ENCODE measurements at regions not wholly inside any gene's neighbourhood (a gene's known extent, or its start where the extent isn't known, plus 50 kb on each side); places are given as distances from the start of the nearest gene placed in this dataset.

DNA sequence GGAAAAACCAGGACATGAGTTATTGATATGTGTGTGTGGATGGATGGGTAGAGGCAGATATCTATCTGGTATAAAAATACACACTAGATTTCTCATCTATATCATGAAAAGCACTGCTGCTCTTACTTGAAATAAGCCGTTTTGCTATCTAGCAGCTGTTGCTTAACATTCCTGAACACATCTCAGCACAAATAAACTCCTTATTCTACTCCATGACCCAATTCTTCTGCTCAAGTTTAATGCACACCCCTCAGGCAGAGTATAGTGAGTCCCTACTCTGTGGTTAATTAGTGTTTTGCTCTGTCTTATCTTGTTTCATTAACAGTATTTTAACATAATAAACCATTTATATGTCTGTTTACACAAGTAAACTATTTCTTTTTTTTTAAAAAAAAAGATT, 134.2 kb downstream of the CBLN2 start:
- ATAC-seq: no peak
- Mint-ChIP-seq H3K4me3 (no peak overlapping the region), H3K27me3 (ENCODE audit: low read depth) (no peaks in the 10 kb centered on the region), H3K4me1 (ENCODE audit: low read depth) (no peaks in the 10 kb centered on the region), H3K36me3 (ENCODE audit: insufficient read depth) (no peaks in the 10 kb centered on the region), H3K9me3 (peaks cover 22% of the 10 kb centered on the region)
- no peak for DNase-seq

DNA sequence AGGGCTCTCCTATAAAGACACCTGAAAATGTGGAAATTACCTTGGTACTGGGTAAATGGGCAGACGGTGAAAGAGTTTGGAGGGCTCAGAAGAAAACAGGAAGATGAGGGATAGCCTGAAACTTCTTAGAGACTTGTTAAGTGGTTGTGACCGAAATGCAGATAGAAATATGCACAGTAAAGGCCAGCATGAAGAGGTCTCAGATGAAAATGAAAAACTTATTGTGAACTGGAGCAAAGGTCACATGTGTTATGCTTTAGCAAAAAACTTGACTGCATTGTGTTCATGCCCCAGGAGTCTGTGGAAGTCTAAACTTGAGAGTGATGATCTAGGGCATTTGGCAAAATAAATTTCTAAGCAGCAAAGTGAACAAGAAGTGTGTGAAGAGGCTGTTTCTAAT, 137.1 kb downstream of the CBLN2 start:
- Mint-ChIP-seq H3K27me3 (ENCODE audit: low read depth) (no peaks in the 10 kb centered on the region), H3K9me3 (peaks cover 18% of the 10 kb centered on the region), H3K4me1 (ENCODE audit: low read depth) (no peaks in the 10 kb centered on the region), H3K36me3 (ENCODE audit: insufficient read depth) (no peaks in the 10 kb centered on the region), H3K4me3 (no peak overlapping the region)
- ATAC-seq (no peak), DNase-seq (no peak)

DNA sequence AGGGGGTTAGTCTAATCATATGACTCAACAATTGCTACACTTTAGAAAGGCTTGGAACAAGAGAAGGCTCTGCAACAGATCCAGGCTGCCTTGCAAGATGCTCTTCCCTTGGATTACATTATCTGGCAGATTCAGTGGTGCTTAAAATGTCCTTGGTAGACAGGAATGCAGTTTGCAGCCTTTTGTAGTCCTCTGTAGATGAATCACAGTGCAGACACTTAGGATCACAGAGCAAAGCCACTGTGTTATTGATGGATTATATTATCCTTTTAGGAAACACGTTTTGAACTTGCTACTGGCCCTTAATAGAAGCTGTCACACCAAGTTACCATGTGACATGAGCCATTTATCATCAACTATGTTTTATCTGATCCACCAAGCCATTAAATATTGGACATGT, 152.2 kb downstream of the CBLN2 start:
- Mint-ChIP-seq H3K4me1 (ENCODE audit: low read depth) (no peaks in the 10 kb centered on the region), H3K4me3 (no peak overlapping the region), H3K36me3 (ENCODE audit: insufficient read depth) (no peaks in the 10 kb centered on the region), H3K9me3 (peaks cover 8% of the 10 kb centered on the region), H3K27me3 (ENCODE audit: low read depth) (no peaks in the 10 kb centered on the region)
- no peak for DNase-seq
- no peak for ATAC-seq

DNA sequence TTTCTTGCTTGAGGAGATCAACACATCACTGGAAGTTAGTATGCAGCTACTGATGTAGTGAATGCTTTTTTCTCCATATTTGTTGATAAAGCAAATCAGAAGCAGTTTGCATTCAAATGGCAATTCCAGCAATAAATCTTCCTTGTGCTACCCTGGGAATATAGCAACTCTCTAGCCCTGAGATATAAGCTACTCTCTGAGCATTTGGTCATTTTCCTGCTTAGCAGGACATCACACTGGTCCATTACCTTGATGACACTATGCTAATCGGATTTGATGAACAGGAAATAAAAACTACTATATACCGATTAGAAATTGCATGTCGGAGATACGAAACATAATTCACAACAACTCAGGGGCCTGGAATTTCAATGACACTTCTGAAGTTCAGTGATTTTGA, 152.7 kb downstream of the CBLN2 start:
- ATAC-seq (no peak), DNase-seq (no peak)
- H3K27me3 Mint-ChIP-seq (ENCODE audit: low read depth): no peaks in the 10 kb centered on the region
- no peaks in the 10 kb centered on the region for H3K36me3 Mint-ChIP-seq (ENCODE audit: insufficient read depth)
- H3K9me3 Mint-ChIP-seq: peaks cover 8% of the 10 kb centered on the region
- no peak overlapping the region for H3K4me3 Mint-ChIP-seq
- no peaks in the 10 kb centered on the region for H3K4me1 Mint-ChIP-seq (ENCODE audit: low read depth)

DNA sequence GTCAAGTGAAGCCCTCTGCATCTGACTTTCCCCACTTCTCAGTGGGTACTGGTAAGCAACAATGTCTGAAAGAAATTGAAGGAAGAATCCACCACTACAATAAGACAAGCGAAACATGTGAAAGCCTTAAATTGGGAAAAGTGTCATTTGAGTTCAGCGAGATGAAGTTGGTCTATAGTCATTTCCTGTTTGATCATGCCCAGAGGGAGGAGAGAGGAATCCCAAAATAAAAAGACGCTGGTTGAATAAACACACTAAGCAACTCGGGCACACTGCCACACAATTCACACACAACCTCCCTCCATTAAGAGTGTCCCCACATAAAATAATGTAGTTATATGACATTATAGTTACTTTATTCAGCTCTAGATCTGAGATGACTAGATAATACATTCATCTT, 166.1 kb downstream of the CBLN2 start:
- ATAC-seq (no peak), DNase-seq (no peak)
- no peaks in the 10 kb centered on the region for H3K9me3 Mint-ChIP-seq
- no peak overlapping the region for H3K4me3 Mint-ChIP-seq
- no peaks in the 10 kb centered on the region for H3K27me3 Mint-ChIP-seq (ENCODE audit: low read depth)
- H3K4me1 Mint-ChIP-seq (ENCODE audit: low read depth): no peaks in the 10 kb centered on the region
- H3K36me3 Mint-ChIP-seq (ENCODE audit: insufficient read depth): no peaks in the 10 kb centered on the region

DNA sequence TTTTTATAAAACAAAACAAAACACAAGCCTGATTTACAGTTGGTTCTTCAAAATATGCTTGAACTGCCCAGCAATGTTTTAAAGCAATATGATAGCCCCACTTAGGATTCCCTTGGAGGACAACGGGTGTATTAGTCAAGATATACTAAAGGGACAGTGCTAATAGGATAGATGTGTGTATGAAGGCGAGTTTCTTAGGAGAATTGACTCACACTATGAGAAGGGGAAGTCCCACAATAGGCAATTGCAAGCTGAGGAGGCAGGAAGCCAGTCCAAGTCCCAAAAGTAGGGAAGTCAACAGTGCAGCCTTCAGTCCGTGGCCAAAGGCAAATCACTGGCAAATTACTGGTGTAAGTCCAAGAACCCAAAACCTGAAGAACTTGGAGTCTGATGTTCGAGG, 167.9 kb downstream of the CBLN2 start:
- Mint-ChIP-seq H3K9me3 (no peaks in the 10 kb centered on the region), H3K27me3 (ENCODE audit: low read depth) (no peaks in the 10 kb centered on the region), H3K4me1 (ENCODE audit: low read depth) (no peaks in the 10 kb centered on the region), H3K4me3 (no peak overlapping the region), H3K36me3 (ENCODE audit: insufficient read depth) (no peaks in the 10 kb centered on the region)
- ATAC-seq (no peak), DNase-seq (no peak)

DNA sequence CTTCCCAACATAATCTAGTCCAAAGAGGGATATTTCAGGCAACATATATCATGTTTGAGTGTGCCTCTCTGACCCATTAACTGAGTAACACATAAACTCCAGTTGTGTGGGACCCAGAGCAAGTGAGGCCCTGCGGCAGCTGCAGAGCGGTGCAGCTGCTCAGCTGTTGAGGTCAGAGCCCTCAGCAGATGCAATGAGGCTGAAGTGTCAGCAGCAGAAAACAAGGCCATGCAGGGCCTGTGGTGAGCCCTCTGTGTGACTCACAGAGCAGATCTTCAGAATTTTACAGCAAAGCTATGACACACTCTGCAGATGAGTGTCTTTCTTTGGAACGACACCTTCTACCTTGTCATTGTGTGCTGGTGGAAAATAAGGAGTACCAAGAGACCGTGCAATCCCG, 168.5 kb downstream of the CBLN2 start:
- no peak for DNase-seq
- Mint-ChIP-seq H3K9me3 (peaks cover 3% of the 10 kb centered on the region), H3K4me1 (ENCODE audit: low read depth) (no peaks in the 10 kb centered on the region), H3K27me3 (ENCODE audit: low read depth) (no peaks in the 10 kb centered on the region), H3K4me3 (no peak overlapping the region), H3K36me3 (ENCODE audit: insufficient read depth) (no peaks in the 10 kb centered on the region)
- no peak for ATAC-seq

DNA sequence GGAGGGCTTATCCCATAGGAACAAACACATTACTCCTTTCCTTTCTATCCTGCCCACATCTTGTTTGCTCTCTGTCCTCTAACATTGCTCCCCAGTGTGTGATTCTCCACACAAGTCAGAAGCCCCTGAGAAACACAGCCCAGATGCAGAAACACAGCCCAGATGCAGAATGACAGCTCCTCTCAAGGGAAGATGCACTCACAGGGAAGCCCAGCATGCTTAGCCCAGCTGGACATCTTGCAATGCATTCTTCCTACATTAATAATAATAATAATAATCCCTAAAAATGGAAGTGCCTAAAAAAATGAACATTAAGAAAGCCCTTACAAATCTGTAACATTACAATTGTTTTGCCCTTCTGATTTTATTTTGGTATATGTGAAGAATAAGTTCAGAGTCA, 172.1 kb downstream of the CBLN2 start:
- ATAC-seq (no peak), DNase-seq (no peak)
- no peaks in the 10 kb centered on the region for H3K27me3 Mint-ChIP-seq (ENCODE audit: low read depth)
- peaks cover 12% of the 10 kb centered on the region for H3K9me3 Mint-ChIP-seq
- H3K36me3 Mint-ChIP-seq (ENCODE audit: insufficient read depth): no peaks in the 10 kb centered on the region
- no peak overlapping the region for H3K4me3 Mint-ChIP-seq
- no peaks in the 10 kb centered on the region for H3K4me1 Mint-ChIP-seq (ENCODE audit: low read depth)

DNA sequence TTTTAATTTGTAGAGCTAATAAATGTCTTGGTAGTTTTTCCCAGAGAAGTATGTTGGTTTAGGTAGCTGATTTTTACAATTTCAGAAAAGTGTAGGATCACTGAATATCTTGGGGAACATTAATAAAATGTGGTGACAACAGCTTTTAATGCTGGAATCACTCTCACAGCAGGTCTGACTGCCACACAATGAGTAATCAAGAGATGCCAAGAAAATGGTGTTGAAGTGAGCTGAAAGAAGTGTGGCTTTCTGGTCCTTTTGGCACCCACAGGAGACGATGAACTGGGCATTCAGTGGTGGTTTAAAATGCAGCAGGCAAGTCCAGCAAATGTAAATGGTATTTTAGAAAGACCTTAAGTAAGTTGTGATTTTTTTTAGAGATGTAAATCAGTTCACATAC, 175.8 kb downstream of the CBLN2 start:
- Mint-ChIP-seq H3K4me3 (no peak overlapping the region), H3K36me3 (ENCODE audit: insufficient read depth) (no peaks in the 10 kb centered on the region), H3K9me3 (peaks cover 12% of the 10 kb centered on the region), H3K4me1 (ENCODE audit: low read depth) (no peaks in the 10 kb centered on the region), H3K27me3 (ENCODE audit: low read depth) (no peaks in the 10 kb centered on the region)
- no peak for ATAC-seq
- DNase-seq: no peak

DNA sequence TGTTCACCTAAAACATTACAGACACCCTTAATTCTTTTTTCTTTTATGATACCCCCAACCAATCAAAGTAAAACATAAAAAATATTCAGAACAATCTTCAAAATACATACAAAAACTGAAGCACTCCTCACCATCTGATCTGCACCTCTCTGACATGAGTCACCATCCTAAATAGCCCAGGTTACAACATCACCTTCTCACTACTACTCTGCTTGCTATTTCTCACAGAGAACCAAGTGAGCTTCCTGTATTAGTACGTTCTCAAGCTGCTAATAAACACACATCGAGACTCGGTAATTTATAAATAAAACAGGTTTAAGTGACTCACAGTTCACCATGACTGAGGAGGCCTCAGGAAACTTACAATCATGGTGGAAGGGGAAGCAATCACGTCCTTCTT, 183.5 kb downstream of the CBLN2 start:
- no peak for ATAC-seq
- H3K4me1 Mint-ChIP-seq (ENCODE audit: low read depth): no peaks in the 10 kb centered on the region
- no peak overlapping the region for H3K4me3 Mint-ChIP-seq
- peaks cover 17% of the 10 kb centered on the region for H3K9me3 Mint-ChIP-seq
- DNase-seq: no peak
- no peaks in the 10 kb centered on the region for H3K27me3 Mint-ChIP-seq (ENCODE audit: low read depth)
- no peaks in the 10 kb centered on the region for H3K36me3 Mint-ChIP-seq (ENCODE audit: insufficient read depth)

DNA sequence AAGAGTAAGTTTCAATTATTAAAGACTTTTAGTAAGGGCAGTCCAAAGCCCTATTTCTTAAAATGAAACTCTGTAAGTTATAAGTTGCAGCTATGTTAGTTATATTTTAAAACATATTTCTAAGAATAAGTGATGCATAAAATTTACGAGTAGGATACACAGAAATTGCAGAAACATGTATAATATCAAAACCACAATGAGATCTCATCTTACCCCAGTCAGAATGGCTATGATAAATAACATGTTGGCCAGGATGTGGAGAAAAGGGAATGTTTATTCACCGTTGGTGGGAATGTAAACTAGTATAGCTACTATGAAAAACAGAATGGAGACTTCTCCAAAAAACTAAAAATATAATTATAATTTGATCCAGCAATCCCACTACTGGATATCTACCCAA, 201.2 kb downstream of the CBLN2 start:
- Mint-ChIP-seq H3K4me3 (no peak overlapping the region), H3K36me3 (ENCODE audit: insufficient read depth) (no peaks in the 10 kb centered on the region), H3K9me3 (peaks cover 2% of the 10 kb centered on the region), H3K27me3 (ENCODE audit: low read depth) (no peaks in the 10 kb centered on the region), H3K4me1 (ENCODE audit: low read depth) (no peaks in the 10 kb centered on the region)
- DNase-seq (no peak), ATAC-seq (no peak)

DNA sequence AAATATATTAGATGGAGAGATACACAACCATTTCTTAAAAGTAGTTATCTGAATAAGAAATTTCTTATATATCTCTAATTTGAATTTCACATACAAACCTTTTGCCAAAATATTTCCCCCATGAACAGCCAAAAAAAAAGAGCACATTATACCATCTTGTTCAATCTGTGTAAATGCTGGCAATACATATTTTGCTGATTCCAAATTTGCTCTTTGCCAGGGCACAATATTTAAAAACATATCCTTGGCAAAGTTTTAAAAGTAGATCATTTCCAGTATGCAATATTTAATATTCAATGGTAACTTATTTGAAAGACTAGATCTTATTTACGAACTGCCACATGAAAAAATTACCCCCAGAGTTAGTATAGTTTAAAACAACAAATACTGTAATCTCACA, 204.2 kb downstream of the CBLN2 start:
- Mint-ChIP-seq H3K9me3 (no peaks in the 10 kb centered on the region), H3K27me3 (ENCODE audit: low read depth) (no peaks in the 10 kb centered on the region), H3K4me3 (no peak overlapping the region), H3K4me1 (ENCODE audit: low read depth) (no peaks in the 10 kb centered on the region), H3K36me3 (ENCODE audit: insufficient read depth) (no peaks in the 10 kb centered on the region)
- ATAC-seq (no peak), DNase-seq (no peak)

DNA sequence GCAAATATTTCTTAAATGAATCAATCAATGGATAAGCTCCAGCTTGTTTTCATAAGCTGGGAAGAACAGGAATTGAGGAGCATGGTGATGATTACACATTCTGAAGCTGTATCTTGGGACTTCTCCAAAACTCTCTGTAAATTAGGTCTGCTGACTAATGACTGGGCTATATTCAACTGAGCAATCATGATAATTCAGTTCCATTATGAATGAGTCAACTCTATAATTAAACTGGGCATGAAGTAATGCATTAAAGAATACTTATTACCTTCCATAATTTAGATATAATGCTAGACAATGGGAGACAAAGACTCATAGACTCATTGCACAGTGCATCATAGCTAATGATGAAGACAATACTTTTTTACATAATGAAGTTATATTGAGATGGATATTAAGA, 207.4 kb downstream of the CBLN2 start:
- Mint-ChIP-seq H3K9me3 (peaks cover 15% of the 10 kb centered on the region), H3K27me3 (ENCODE audit: low read depth) (no peaks in the 10 kb centered on the region), H3K4me1 (ENCODE audit: low read depth) (no peaks in the 10 kb centered on the region), H3K4me3 (no peak overlapping the region), H3K36me3 (ENCODE audit: insufficient read depth) (no peaks in the 10 kb centered on the region)
- DNase-seq: no peak
- no peak for ATAC-seq

DNA sequence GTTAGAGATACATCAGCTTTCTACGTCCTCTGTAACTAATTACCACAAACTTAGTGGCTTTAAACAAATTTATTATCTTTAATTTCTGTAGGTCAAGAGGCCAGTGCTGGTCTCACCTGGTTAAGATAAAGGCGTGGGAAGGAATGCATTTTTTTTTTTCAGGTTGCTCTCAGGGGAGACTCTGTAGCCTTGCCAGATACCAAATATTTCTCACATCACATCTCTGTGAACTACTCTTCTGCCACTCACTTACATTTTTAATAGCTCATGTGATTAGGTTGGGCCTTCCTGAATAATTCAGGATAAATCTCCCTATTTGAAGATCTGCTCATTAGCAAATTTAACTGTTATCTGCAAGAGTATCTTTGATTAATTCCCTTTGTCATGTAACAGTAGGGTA, 214.6 kb downstream of the CBLN2 start:
- H3K36me3 Mint-ChIP-seq (ENCODE audit: insufficient read depth): no peaks in the 10 kb centered on the region
- no peaks in the 10 kb centered on the region for H3K4me1 Mint-ChIP-seq (ENCODE audit: low read depth)
- H3K4me3 Mint-ChIP-seq: no peak overlapping the region
- no peaks in the 10 kb centered on the region for H3K27me3 Mint-ChIP-seq (ENCODE audit: low read depth)
- DNase-seq (no peak), ATAC-seq (no peak)
- peaks cover 19% of the 10 kb centered on the region for H3K9me3 Mint-ChIP-seq

DNA sequence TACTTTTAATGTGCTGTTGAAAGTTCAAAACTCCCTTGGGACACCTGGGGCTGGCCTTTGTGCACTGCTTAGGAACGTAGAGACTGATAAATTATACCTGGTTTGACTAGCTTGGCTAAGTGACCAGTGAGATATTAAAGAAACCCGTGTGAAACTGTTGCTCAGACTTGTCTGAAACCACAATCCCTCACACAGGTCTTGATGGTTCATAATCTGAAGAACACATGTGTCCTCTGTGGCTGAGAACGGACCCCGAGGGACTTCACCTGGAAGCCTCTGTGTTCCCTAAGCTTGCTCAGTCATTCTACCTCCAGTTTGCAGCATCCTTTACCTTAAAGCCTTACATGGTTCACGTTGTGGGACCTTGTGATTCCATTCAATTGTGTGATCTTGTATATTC, 218.8 kb downstream of the CBLN2 start:
- DNase-seq: no peak
- H3K9me3 Mint-ChIP-seq: peaks cover 15% of the 10 kb centered on the region

DNA sequence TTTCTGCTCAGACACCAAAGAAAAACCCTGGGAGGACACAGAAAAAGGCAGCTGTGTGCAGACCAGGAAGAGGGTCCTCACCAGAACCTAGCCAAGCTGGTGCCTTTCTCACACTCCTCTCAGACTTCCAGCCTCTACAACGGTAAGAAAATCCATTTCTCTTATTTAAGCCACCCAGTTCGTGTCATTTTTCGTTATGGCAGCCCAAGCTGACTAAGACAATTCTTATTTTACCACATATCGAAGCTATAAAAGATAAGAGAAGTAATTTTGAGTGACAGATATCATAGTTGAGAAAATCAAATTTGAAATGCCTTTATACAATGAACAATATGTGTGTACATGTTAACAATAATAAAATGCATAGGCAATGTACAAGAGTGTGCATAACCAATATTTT, 219.5 kb downstream of the CBLN2 start:
- Mint-ChIP-seq H3K4me1 (ENCODE audit: low read depth) (no peaks in the 10 kb centered on the region), H3K36me3 (ENCODE audit: insufficient read depth) (no peaks in the 10 kb centered on the region), H3K9me3 (peaks cover 15% of the 10 kb centered on the region), H3K4me3 (no peak overlapping the region), H3K27me3 (ENCODE audit: low read depth) (no peaks in the 10 kb centered on the region)
- ATAC-seq (no peak), DNase-seq (no peak)

More for the DNA sequence above, 218.8 kb downstream of the CBLN2 start:
- ATAC-seq: no peak
- H3K27me3 Mint-ChIP-seq (ENCODE audit: low read depth): no peaks in the 10 kb centered on the region
- no peak overlapping the region for H3K4me3 Mint-ChIP-seq
- no peaks in the 10 kb centered on the region for H3K4me1 Mint-ChIP-seq (ENCODE audit: low read depth)
- H3K36me3 Mint-ChIP-seq (ENCODE audit: insufficient read depth): no peaks in the 10 kb centered on the region
